ENCODE measurements at regions not wholly inside any gene's neighbourhood (a gene's known extent, or its start where the extent isn't known, plus 50 kb on each side); places are given as distances from the start of the nearest gene placed in this dataset.

- DNase-seq (ENCODE audit: low spot score): no peak
- Histone ChIP-seq H3K4me3 (no peak overlapping the region), H3K9me3 (no peaks in the 10 kb centered on the region), H3K4me1 (replicated peaks) (no peaks in the 10 kb centered on the region), H3K36me3 (no peaks in the 10 kb centered on the region), H3K27ac (no peak overlapping the region), H3K27me3 (replicated peaks; ENCODE audit: insufficient read depth) (no peaks in the 10 kb centered on the region)
- TF ChIP-seq CTCF (IDR thresholded peaks at IDR 0.05) (no peak), POLR2AphosphoS5 (IDR thresholded peaks at IDR 0.05) (no peak), POLR2A (IDR thresholded peaks at IDR 0.05) (no peak)
- intact Hi-C loops (cut with DNase I): no loop called here
Observed at GRCh38 chr7:67866054-67866453, 869.4 kb downstream of the TYW1 start.

- no peak for DNase-seq (ENCODE audit: low spot score)
- intact Hi-C loops (cut with DNase I): no loop called here
- peaks cover 4% of the 10 kb centered on the region for H3K27me3 ChIP-seq (replicated peaks; ENCODE audit: insufficient read depth)
- 96% methylated on average over 3 of the region's 3 CpGs for WGBS
- no peaks in the 10 kb centered on the region for H3K4me1 ChIP-seq (replicated peaks)
- no peaks in the 10 kb centered on the region for H3K9me3 ChIP-seq
- H3K4me3 ChIP-seq: no peak overlapping the region
- no peak overlapping the region for H3K27ac ChIP-seq
- no peaks in the 10 kb centered on the region for H3K36me3 ChIP-seq
- TF ChIP-seq POLR2AphosphoS5 (IDR thresholded peaks at IDR 0.05): no peak
- no peak for TF ChIP-seq CTCF (IDR thresholded peaks at IDR 0.05)
- no peak for TF ChIP-seq POLR2A (IDR thresholded peaks at IDR 0.05)
Observed at GRCh38 chr7:67866812-67867211, 870.2 kb downstream of the TYW1 start.

GRCh38 chr7:67870396-67870795 lies 873.8 kb downstream of the TYW1 start:
- Histone ChIP-seq H3K4me3 (no peak overlapping the region), H3K4me1 (replicated peaks) (no peaks in the 10 kb centered on the region), H3K27ac (no peak overlapping the region), H3K36me3 (no peaks in the 10 kb centered on the region), H3K27me3 (replicated peaks; ENCODE audit: insufficient read depth) (peaks cover 4% of the 10 kb centered on the region), H3K9me3 (no peaks in the 10 kb centered on the region)
- intact Hi-C loops (cut with DNase I): no loop called here
- no peak for DNase-seq (ENCODE audit: low spot score)
- TF ChIP-seq CTCF (IDR thresholded peaks at IDR 0.05) (no peak), POLR2A (IDR thresholded peaks at IDR 0.05) (no peak), POLR2AphosphoS5 (IDR thresholded peaks at IDR 0.05) (no peak)
- 85% methylated on average over 2 of the region's 2 CpGs for WGBS

- Histone ChIP-seq H3K27me3 (replicated peaks; ENCODE audit: insufficient read depth) (peaks cover 4% of the 10 kb centered on the region), H3K4me3 (no peak overlapping the region), H3K36me3 (no peaks in the 10 kb centered on the region), H3K4me1 (replicated peaks) (no peaks in the 10 kb centered on the region), H3K27ac (no peak overlapping the region), H3K9me3 (no peaks in the 10 kb centered on the region)
- WGBS: 50% methylated on average over 4 of the region's 4 CpGs
- intact Hi-C loops (cut with DNase I): no loop called here
- TF ChIP-seq POLR2A (IDR thresholded peaks at IDR 0.05): no peak
- no peak for TF ChIP-seq POLR2AphosphoS5 (IDR thresholded peaks at IDR 0.05)
- TF ChIP-seq CTCF (IDR thresholded peaks at IDR 0.05): no peak
- no peak for DNase-seq (ENCODE audit: low spot score)
Observed at GRCh38 chr7:67875558-67875957, 878.9 kb downstream of the TYW1 start.

GRCh38 chr7:67878808-67879207 lies 882.2 kb downstream of the TYW1 start:
- Histone ChIP-seq H3K4me1 (replicated peaks) (no peaks in the 10 kb centered on the region), H3K27ac (no peak overlapping the region), H3K4me3 (no peak overlapping the region), H3K9me3 (no peaks in the 10 kb centered on the region), H3K27me3 (replicated peaks; ENCODE audit: insufficient read depth) (no peaks in the 10 kb centered on the region), H3K36me3 (no peaks in the 10 kb centered on the region)
- 86% methylated on average over 8 of the region's 8 CpGs for WGBS
- intact Hi-C loops (cut with DNase I): no loop called here
- no peak for TF ChIP-seq POLR2A (IDR thresholded peaks at IDR 0.05)
- no peak for TF ChIP-seq CTCF (IDR thresholded peaks at IDR 0.05)
- TF ChIP-seq POLR2AphosphoS5 (IDR thresholded peaks at IDR 0.05): no peak
- DNase-seq (ENCODE audit: low spot score): no peak
